ENCODE measurements at regions not wholly inside any gene's neighbourhood (a gene's known extent, or its start where the extent isn't known, plus 50 kb on each side); places are given as distances from the start of the nearest gene placed in this dataset.

DNA sequence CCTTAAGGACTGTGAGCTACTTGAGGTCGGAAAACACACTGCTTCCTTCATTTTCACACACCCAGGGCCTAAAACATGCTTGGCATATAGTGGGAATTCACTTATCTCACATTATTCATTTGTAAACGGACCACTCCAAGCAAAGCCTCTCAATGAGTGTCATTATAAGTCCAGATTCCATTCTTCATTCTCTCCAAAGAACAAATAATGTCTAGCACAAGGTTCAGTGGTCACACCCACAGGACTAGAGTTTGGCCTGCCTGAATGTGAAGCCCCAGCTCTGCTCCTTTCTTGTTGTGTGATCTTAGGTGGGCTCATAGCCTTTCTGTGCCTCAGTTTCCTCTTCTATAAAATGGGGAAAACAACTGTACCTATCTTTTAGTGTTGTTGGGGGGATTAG is 119.6 kb upstream of the NDP start:
- TF ChIP-seq GATA3 (IDR thresholded peaks at IDR 0.05; ENCODE audit: low read depth, low read length) (no peak), GATA2 (IDR thresholded peaks at IDR 0.05; ENCODE audit: low read depth, low read length) (no peak)
